RWPE2 (cell line): ENCODE measurements at regions not wholly inside any gene's neighbourhood (a gene's known extent, or its start where the extent isn't known, plus 50 kb on each side); places are given as distances from the start of the nearest gene placed in this dataset.

Source experiments
- ATAC-seq: fragments of 200-7000 bp; cut with Tn5 transposase; 3 replicates; pipeline ENCODE4 v1.9.1; 2021; ENCODE audit warnings: low read depth
- DNase-seq: peaks from one replicate; pipeline ENCODE4 v3.0.0-alpha.2; 2020; ENCODE audit warnings: low spot score
- H3K27ac ChIP-seq: fragments of 450-650 bp; 2 replicates; pipeline ENCODE4 v1.5.1; 2017; ENCODE audit warnings: mild to moderate bottlenecking; ENCODE audit not compliant: poor library complexity, severe bottlenecking
- H3K27me3 ChIP-seq: fragments of 250-450 bp; sonication (Bioruptor Pico); 2 replicates; pipeline ENCODE4 v1.5.1; 2021; ENCODE audit warnings: mild to moderate bottlenecking, moderate library complexity; ENCODE audit not compliant: insufficient read depth, poor library complexity, severe bottlenecking
- H3K36me3 ChIP-seq: fragments of 250-450 bp; sonication (Bioruptor Pico); 2 replicates; pipeline ENCODE4 v1.5.1; 2020; ENCODE audit warnings: low read depth, mild to moderate bottlenecking, moderate library complexity
- H3K4me1 ChIP-seq: fragments of 250-450 bp; sonication (Bioruptor Pico); 2 replicates; pipeline ENCODE4 v1.5.1; 2021; ENCODE audit warnings: mild to moderate bottlenecking, moderate library complexity; ENCODE audit not compliant: insufficient read depth, poor library complexity, severe bottlenecking
- H3K4me3 ChIP-seq: fragments of 250-450 bp; sonication (Bioruptor Pico); 2 replicates; pipeline ENCODE4 v1.5.1; 2021; ENCODE audit warnings: mild to moderate bottlenecking, moderate library complexity; ENCODE audit not compliant: severe bottlenecking
- H3K9me3 ChIP-seq: fragments of 250-450 bp; sonication (Bioruptor Pico); 2 replicates; pipeline ENCODE4 v1.5.1; 2021; ENCODE audit warnings: mild to moderate bottlenecking, moderate library complexity; ENCODE audit not compliant: severe bottlenecking
- CTCF ChIP-seq: fragments of 450-650 bp; IDR thresholded peaks from one replicate; pipeline ENCODE4 v1.5.1; 2017; ENCODE audit warnings: mild to moderate bottlenecking, moderate library complexity; ENCODE audit not compliant: poor library complexity, severe bottlenecking

GRCh38 chr5:115394531-115394930 is 98.1 kb upstream of the CCDC112 start:
- DNase-seq, result no peak
- no peaks in the 10 kb centered on the region for H3K9me3 ChIP-seq
- H3K36me3 ChIP-seq, result no peaks in the 10 kb centered on the region
- no peaks in the 10 kb centered on the region for H3K27me3 ChIP-seq
- no peak overlapping the region for H3K27ac ChIP-seq
- no peaks in the 10 kb centered on the region for H3K4me1 ChIP-seq
- no peak for TF ChIP-seq CTCF
- H3K4me3 ChIP-seq, result no peak overlapping the region
- ATAC-seq, result no peak

- H3K27me3 ChIP-seq, result no peaks in the 10 kb centered on the region
- no peak overlapping the region for H3K4me3 ChIP-seq
- DNase-seq, result no peak
- TF ChIP-seq CTCF, result no peak
- no peaks in the 10 kb centered on the region for H3K4me1 ChIP-seq
- H3K36me3 ChIP-seq, result no peaks in the 10 kb centered on the region
- no peak overlapping the region for H3K27ac ChIP-seq
- no peak for ATAC-seq
- no peaks in the 10 kb centered on the region for H3K9me3 ChIP-seq
Observed at GRCh38 chr5:115393239-115393638, 96.8 kb upstream of the CCDC112 start.

GRCh38 chr5:115392611-115393010 is 96.2 kb upstream of the CCDC112 start:
- Histone ChIP-seq H3K4me1 (no peaks in the 10 kb centered on the region), H3K9me3 (no peaks in the 10 kb centered on the region), H3K27me3 (no peaks in the 10 kb centered on the region), H3K27ac (no peak overlapping the region), H3K4me3 (no peak overlapping the region), H3K36me3 (no peaks in the 10 kb centered on the region)
- ATAC-seq (no peak), DNase-seq (no peak)
- no peak for TF ChIP-seq CTCF

- Histone ChIP-seq H3K9me3 (no peaks in the 10 kb centered on the region), H3K36me3 (no peaks in the 10 kb centered on the region), H3K27ac (no peak overlapping the region), H3K27me3 (no peaks in the 10 kb centered on the region), H3K4me1 (no peaks in the 10 kb centered on the region), H3K4me3 (no peak overlapping the region)
- no peak for DNase-seq
- no peak for ATAC-seq
- TF ChIP-seq CTCF, result no peak
Observed at GRCh38 chr5:115391780-115392179, 95.3 kb upstream of the CCDC112 start.

- DNase-seq, result no peak
- Histone ChIP-seq H3K9me3 (no peaks in the 10 kb centered on the region), H3K27ac (no peak overlapping the region), H3K27me3 (no peaks in the 10 kb centered on the region), H3K36me3 (no peaks in the 10 kb centered on the region), H3K4me3 (no peak overlapping the region), H3K4me1 (no peaks in the 10 kb centered on the region)
- peak; percentile 16 for TF ChIP-seq CTCF
- no peak for ATAC-seq
Observed at GRCh38 chr5:115389799-115390382, 93.4 kb upstream of the CCDC112 start.
